Activated naive CD4-positive, alpha-beta T cell treated with anti-CD3 and anti-CD28 coated beads, Interleukin-2, amount 50 U/mL, for 24 hours (primary cell): ENCODE measurements at regions not wholly inside any gene's neighbourhood (a gene's known extent, or its start where the extent isn't known, plus 50 kb on each side); places are given as distances from the start of the nearest gene placed in this dataset.

Experiments used
- H3K27ac Mint-ChIP-seq: one replicate; pipeline ENCODE4 v1.8.0; 2021; ENCODE audit warnings: mild to moderate bottlenecking, mixed read lengths
- H3K27me3 Mint-ChIP-seq: one replicate; pipeline ENCODE4 v1.8.0; 2021; ENCODE audit warnings: mixed read lengths
- H3K36me3 Mint-ChIP-seq: one replicate; pipeline ENCODE4 v1.8.0; 2021; ENCODE audit warnings: mixed read lengths
- H3K4me1 Mint-ChIP-seq: one replicate; pipeline ENCODE4 v1.8.0; 2021; ENCODE audit warnings: mixed read lengths
- H3K4me3 Mint-ChIP-seq: one replicate; pipeline ENCODE4 v1.8.0; 2021; ENCODE audit warnings: mild to moderate bottlenecking, mixed read lengths
- H3K9me3 Mint-ChIP-seq: one replicate; pipeline ENCODE4 v1.8.0; 2021; ENCODE audit warnings: mixed read lengths

GRCh38 chr10:64476506-64476905, 955.3 kb downstream of the REEP3 start:
- H3K4me3 Mint-ChIP-seq, result no peak overlapping the region
- H3K36me3 Mint-ChIP-seq, result no peaks in the 10 kb centered on the region
- no peaks in the 10 kb centered on the region for H3K27me3 Mint-ChIP-seq
- no peak overlapping the region for H3K27ac Mint-ChIP-seq
- no peaks in the 10 kb centered on the region for H3K4me1 Mint-ChIP-seq
- H3K9me3 Mint-ChIP-seq, result peaks cover 4% of the 10 kb centered on the region

GRCh38 chr10:64477791-64478190, 956.6 kb downstream of the REEP3 start:
- H3K36me3 Mint-ChIP-seq, result no peaks in the 10 kb centered on the region
- no peaks in the 10 kb centered on the region for H3K27me3 Mint-ChIP-seq
- no peak overlapping the region for H3K4me3 Mint-ChIP-seq
- H3K27ac Mint-ChIP-seq, result no peak overlapping the region
- no peaks in the 10 kb centered on the region for H3K4me1 Mint-ChIP-seq
- peaks cover 4% of the 10 kb centered on the region for H3K9me3 Mint-ChIP-seq

GRCh38 chr10:64484811-64485330, 963.7 kb downstream of the REEP3 start:
- H3K27ac Mint-ChIP-seq, result no peak overlapping the region
- no peak overlapping the region for H3K4me3 Mint-ChIP-seq
- H3K4me1 Mint-ChIP-seq, result no peaks in the 10 kb centered on the region
- peaks cover 5% of the 10 kb centered on the region for H3K9me3 Mint-ChIP-seq
- no peaks in the 10 kb centered on the region for H3K27me3 Mint-ChIP-seq
- H3K36me3 Mint-ChIP-seq, result no peaks in the 10 kb centered on the region

GRCh38 chr10:64486149-64486548, 964.9 kb downstream of the REEP3 start:
- no peak overlapping the region for H3K27ac Mint-ChIP-seq
- no peaks in the 10 kb centered on the region for H3K27me3 Mint-ChIP-seq
- H3K36me3 Mint-ChIP-seq, result no peaks in the 10 kb centered on the region
- H3K9me3 Mint-ChIP-seq, result peaks cover 5% of the 10 kb centered on the region
- H3K4me3 Mint-ChIP-seq, result no peak overlapping the region
- H3K4me1 Mint-ChIP-seq, result no peaks in the 10 kb centered on the region

- H3K4me3 Mint-ChIP-seq, result no peak overlapping the region
- no peaks in the 10 kb centered on the region for H3K27me3 Mint-ChIP-seq
- no peaks in the 10 kb centered on the region for H3K36me3 Mint-ChIP-seq
- no peaks in the 10 kb centered on the region for H3K4me1 Mint-ChIP-seq
- H3K27ac Mint-ChIP-seq, result no peak overlapping the region
- H3K9me3 Mint-ChIP-seq, result peaks cover 5% of the 10 kb centered on the region
Observed at GRCh38 chr10:64486901-64487300, 965.7 kb downstream of the REEP3 start.

- H3K4me1 Mint-ChIP-seq, result no peaks in the 10 kb centered on the region
- peaks cover 10% of the 10 kb centered on the region for H3K9me3 Mint-ChIP-seq
- H3K27me3 Mint-ChIP-seq, result no peaks in the 10 kb centered on the region
- no peak overlapping the region for H3K27ac Mint-ChIP-seq
- H3K36me3 Mint-ChIP-seq, result no peaks in the 10 kb centered on the region
- H3K4me3 Mint-ChIP-seq, result no peak overlapping the region
Observed at GRCh38 chr10:64494901-64495300, 973.7 kb downstream of the REEP3 start.

GRCh38 chr10:64497306-64497705, 976.1 kb downstream of the REEP3 start:
- Mint-ChIP-seq H3K9me3 (peaks cover 10% of the 10 kb centered on the region), H3K27me3 (no peaks in the 10 kb centered on the region), H3K4me3 (no peak overlapping the region), H3K36me3 (no peaks in the 10 kb centered on the region), H3K27ac (no peak overlapping the region), H3K4me1 (no peaks in the 10 kb centered on the region)

GRCh38 chr10:64501807-64502206, 980.6 kb downstream of the REEP3 start:
- Mint-ChIP-seq H3K4me3 (no peak overlapping the region), H3K4me1 (no peaks in the 10 kb centered on the region), H3K27me3 (no peaks in the 10 kb centered on the region), H3K9me3 (peaks cover 8% of the 10 kb centered on the region), H3K36me3 (no peaks in the 10 kb centered on the region), H3K27ac (no peak overlapping the region)

GRCh38 chr10:64502936-64503335, 981.7 kb downstream of the REEP3 start:
- Mint-ChIP-seq H3K27ac (no peak overlapping the region), H3K36me3 (no peaks in the 10 kb centered on the region), H3K4me3 (no peak overlapping the region), H3K27me3 (no peaks in the 10 kb centered on the region), H3K9me3 (peaks cover 3% of the 10 kb centered on the region), H3K4me1 (no peaks in the 10 kb centered on the region)

- no peak overlapping the region for H3K27ac Mint-ChIP-seq
- no peaks in the 10 kb centered on the region for H3K27me3 Mint-ChIP-seq
- H3K4me1 Mint-ChIP-seq, result no peaks in the 10 kb centered on the region
- no peaks in the 10 kb centered on the region for H3K36me3 Mint-ChIP-seq
- no peak overlapping the region for H3K4me3 Mint-ChIP-seq
- peaks cover 3% of the 10 kb centered on the region for H3K9me3 Mint-ChIP-seq
Observed at GRCh38 chr10:64503429-64503828, 982.2 kb downstream of the REEP3 start.

- Mint-ChIP-seq H3K9me3 (peaks cover 3% of the 10 kb centered on the region), H3K36me3 (no peaks in the 10 kb centered on the region), H3K4me1 (no peaks in the 10 kb centered on the region), H3K4me3 (no peak overlapping the region), H3K27me3 (no peaks in the 10 kb centered on the region), H3K27ac (no peak overlapping the region)
Observed at GRCh38 chr10:64505501-64505900, 984.3 kb downstream of the REEP3 start.

- H3K27me3 Mint-ChIP-seq, result no peaks in the 10 kb centered on the region
- H3K4me3 Mint-ChIP-seq, result no peak overlapping the region
- no peaks in the 10 kb centered on the region for H3K4me1 Mint-ChIP-seq
- no peak overlapping the region for H3K27ac Mint-ChIP-seq
- H3K9me3 Mint-ChIP-seq, result peaks cover 3% of the 10 kb centered on the region
- H3K36me3 Mint-ChIP-seq, result no peaks in the 10 kb centered on the region
Observed at GRCh38 chr10:64506963-64507362, 985.8 kb downstream of the REEP3 start.

- Mint-ChIP-seq H3K4me3 (no peak overlapping the region), H3K36me3 (no peaks in the 10 kb centered on the region), H3K27me3 (no peaks in the 10 kb centered on the region), H3K9me3 (peaks cover 3% of the 10 kb centered on the region), H3K4me1 (no peaks in the 10 kb centered on the region), H3K27ac (no peak overlapping the region)
Observed at GRCh38 chr10:64507651-64508028, 986.4 kb downstream of the REEP3 start.

- Mint-ChIP-seq H3K4me1 (no peaks in the 10 kb centered on the region), H3K27ac (no peak overlapping the region), H3K36me3 (no peaks in the 10 kb centered on the region), H3K9me3 (peaks cover 2% of the 10 kb centered on the region), H3K27me3 (no peaks in the 10 kb centered on the region), H3K4me3 (no peak overlapping the region)
Observed at GRCh38 chr10:64508029-64508661, 986.9 kb downstream of the REEP3 start.

GRCh38 chr10:64515970-64516699, 994.9 kb downstream of the REEP3 start:
- H3K36me3 Mint-ChIP-seq, result no peaks in the 10 kb centered on the region
- H3K27ac Mint-ChIP-seq, result no peak overlapping the region
- no peaks in the 10 kb centered on the region for H3K9me3 Mint-ChIP-seq
- no peak overlapping the region for H3K4me3 Mint-ChIP-seq
- no peaks in the 10 kb centered on the region for H3K4me1 Mint-ChIP-seq
- no peaks in the 10 kb centered on the region for H3K27me3 Mint-ChIP-seq

GRCh38 chr10:64518456-64518855, 997.3 kb downstream of the REEP3 start:
- Mint-ChIP-seq H3K4me3 (no peak overlapping the region), H3K27ac (no peak overlapping the region), H3K9me3 (no peaks in the 10 kb centered on the region), H3K4me1 (no peaks in the 10 kb centered on the region), H3K27me3 (no peaks in the 10 kb centered on the region), H3K36me3 (no peaks in the 10 kb centered on the region)
